ENCODE measurements at regions not wholly inside any gene's neighbourhood (a gene's known extent, or its start where the extent isn't known, plus 50 kb on each side); places are given as distances from the start of the nearest gene placed in this dataset.
"Not testable (repeated sequence)": the region's sequence is repeated elsewhere in the genome, so short reads cannot be mapped to it uniquely, and the experiment has no call there.

DNA sequence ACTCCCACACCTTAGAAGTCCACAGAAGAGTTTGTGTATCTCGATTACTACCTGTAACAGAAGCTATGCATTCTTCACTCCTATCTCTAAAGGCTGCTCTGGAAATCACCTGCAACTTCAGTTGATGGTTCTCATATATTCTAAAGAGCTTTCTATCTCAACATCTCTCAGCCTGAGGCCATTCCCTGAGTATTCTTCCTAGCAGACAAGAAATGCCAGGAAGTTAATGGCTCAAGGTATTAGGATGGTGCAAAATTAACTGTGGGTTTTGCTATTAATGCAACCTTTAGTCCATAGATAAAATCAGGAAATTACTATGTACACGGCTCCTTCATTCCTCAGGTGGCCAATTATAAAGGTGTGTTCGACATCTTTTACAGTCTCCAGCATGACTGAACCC lies 290.1 kb downstream of the ZNF716 start:
- not testable (repeated sequence) for DNase-seq

DNA sequence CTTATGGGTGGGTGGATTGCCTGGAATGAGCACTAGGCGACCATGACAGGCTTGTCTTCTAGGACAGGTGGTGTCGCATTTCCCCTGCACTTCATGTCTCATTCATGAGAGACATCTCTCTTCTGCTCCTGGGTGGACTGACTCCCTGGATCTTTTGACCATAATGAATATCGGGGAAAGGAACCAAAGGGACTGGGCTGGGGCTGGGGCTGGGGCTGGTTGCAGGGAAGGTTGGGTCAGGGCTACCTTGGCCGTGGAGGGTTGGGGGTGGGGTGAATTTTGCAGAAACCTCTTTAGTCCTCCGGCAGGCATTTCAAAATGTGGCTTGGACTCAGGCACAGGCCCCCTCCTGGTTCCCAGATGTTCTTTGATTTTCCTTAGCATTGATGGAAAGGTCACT lies 319.2 kb downstream of the ZNF716 start:
- no peak for DNase-seq

DNA sequence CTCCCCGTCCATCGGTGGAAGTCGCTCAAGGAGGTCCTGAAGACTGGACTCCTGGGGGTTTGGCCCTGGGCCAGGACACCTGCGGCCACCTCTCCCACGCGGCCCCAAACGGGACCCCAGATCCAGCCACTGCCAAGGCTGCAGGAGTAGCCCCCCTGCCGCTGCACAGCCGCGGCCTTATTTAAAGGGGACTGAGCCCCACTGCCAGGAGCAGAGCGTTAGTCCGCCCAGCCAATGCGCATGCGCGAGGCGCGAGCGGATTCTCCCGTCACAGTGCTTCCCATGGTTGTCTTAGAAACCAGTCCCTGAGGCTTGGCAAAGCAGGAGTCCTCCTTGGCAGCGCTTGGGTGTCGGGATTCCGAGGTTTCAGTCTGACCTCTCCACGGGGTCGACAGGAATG lies 320.0 kb downstream of the ZNF716 start:
- no peak for DNase-seq

DNA sequence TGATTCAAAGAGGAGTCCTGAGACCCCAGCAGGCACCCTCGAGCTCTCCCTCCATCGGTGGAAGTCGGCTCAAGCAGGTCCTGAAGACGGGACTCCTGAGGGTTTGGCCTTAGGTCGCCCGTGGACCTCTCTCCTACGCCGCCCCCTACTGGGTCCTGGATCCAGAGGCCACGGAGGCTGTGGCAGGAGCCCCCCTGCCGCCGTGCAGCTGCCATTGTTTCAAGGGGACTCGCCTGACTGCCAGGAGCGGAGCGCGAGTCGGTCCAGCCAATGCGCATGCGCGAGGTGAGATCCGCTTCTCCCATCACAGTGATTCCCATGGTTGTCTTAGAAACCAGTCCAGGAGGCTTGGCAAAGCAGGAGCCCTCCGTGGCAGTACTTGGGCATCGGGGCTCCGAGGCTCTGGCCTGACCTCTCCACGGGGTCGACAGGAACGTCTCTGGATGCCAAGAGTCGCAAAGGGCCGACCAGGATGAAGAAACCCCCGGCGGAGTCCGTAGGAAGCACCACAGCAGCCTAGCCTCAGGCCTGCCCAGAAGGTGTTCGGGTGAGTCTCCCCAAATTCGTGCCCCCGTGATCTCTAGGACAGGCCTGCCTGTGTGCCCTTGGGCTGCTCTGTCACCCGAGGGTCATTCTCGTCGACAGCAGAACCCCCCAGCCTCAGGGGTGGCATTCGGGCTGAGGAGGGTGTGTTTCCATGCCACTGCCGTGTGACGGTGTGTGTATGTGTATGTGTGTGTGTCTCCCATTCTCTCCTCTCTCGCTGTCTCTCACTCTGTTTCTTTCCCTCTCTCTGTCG lies 322.3 kb downstream of the ZNF716 start:
- no peak for DNase-seq

DNA sequence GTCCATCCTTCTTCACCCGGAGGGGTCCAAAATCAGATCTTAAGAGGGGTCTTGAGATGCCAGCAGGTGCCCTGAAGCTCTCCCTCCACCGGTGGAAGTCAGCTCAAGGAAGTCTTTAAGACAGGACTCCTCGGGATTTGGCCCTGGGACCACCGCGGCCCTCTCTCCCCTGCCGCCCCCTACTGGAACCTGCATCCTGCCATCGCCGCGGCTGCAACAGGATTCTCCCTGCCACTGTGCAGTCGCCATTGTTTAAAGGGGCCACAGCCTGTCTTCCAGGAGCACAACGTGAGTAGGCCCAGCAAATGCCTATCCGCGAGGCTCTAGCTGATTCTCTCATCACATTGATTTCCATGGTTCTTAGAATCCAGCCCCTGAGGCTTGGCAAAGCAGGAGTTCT lies 324.3 kb downstream of the ZNF716 start:
- no peak for DNase-seq

DNA sequence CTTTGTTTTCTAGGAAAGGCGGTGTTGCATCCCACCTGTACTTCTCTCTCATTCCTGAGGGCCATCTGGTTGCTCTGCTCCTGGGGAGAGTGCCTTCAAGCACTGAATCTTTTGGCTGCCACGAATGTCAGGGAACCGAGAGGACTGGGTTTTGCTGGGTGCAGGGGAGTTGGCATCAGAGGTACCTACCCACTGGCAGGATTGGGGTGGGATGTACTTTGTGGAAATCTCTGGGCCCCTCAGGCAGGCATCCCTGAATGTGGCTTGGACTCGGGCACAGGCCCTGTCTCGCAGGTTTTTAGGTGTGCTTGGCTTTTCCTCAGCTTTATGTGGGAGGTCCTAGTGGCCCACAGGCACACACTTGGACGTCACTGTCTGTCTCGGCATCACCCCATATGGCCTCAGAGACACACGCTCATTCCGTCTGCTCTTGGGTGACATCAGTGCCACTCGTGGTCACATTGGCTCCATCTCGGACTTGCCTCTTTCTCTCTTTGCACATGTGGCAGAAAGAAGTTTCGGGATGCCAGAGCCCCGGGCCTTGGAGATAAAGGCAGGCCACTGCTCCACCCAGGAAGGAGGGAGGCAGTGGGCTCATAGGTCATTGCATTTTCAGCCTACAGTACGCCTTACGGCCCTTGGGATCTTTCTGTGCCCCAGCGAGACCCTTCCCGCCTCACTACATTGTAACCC lies 325.6 kb downstream of the ZNF716 start:
- no peak for DNase-seq

DNA sequence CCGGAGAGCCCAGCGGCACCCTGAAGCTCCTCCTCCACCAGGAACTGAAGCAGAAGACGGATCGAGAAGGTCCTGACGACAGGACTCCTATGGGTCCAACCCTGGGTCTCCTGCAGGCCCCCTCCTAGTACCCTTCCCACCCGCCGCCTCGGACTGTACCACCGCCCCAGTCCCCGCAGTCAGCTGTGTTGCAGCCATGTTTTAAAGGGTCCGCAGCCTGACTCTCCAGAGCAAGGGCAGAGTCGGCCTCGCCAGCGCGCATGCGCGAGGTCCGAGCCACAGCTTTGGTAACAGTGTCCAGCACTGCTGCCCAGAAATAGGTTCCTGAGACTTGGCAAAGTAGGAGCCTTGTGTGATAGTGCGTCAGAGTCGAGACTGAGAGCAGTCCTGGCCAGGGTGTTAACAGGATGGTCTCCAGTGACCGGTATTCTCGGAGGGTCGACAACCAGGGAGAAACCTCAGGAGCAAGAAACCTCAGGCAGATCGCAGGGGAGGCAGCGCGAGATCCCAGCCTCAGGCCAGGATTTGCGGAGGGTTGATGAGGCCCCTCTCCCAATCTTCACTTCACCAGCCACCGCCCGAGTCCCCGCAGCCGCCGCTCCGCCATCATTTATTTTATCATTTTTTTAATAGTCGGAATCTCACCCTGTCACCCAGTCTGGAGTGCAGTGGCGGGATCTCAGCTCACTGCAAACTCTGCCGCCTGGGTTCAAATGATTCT lies 326.3 kb downstream of the ZNF716 start:
- DNase-seq, result not testable (repeated sequence)

DNA sequence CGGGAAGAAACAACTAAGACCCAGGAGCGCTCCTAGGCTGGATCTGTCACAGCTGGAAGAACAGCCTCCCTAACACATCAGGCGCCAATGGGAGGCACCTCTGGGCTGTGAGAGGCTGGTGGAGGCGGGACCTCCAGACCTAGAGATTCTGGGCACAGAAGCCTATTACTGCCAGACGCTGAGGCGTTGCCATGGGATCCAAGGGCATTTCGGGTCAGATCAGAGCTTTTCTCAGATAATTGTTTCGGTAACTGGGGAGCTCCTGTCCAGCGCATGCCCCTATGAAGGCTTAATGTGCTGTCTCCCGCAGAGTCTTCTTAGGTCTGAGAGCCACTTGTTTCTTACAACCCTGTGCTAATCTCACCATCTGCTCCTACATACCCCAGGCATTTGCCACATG lies 339.2 kb downstream of the ZNF716 start:
- DNase-seq, result no peak

DNA sequence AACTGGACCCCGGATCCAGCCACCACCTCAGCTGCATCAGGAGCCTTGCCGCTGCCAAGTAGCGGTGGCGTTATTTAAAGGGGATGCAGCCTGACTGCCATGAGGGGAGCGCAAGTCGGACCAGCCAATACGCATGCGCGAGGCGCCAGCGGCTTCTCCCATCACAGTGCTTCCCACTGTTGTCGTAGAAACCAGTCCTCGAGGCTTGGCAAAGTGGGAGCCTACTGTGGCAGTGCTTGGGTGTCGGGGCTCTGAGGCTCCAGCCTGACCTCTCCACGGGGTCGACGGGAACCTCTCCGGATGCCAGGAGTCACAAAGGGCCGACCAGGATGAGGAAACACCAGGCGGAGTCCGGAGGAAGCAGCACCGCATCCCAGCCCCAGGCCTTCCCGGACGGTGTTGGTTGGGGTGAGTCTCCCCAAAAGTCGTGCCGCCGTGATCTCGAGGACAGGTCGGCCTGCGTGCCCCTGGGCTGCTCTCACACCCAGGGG lies 369.6 kb downstream of the ZNF716 start:
- no peak for DNase-seq

DNA sequence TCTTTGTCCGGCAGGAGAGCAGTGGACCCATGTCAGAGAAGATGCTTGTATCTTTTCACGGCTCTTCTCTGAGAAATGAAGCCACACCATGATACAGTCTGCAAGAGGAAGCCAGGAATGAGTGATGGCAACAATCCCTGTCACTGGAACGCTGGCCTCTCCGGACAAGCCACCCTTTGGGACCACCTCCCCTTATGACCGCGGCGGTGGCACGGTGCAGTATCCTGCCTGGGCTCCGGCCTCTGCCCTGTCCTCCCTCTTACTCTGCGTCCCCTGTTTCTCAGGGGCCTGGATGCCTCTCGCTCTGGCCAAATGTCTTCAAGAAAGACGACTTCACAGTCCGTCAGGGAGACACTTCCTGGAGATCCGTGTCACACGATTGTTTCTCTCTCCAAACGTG lies 370.5 kb downstream of the ZNF716 start:
- no peak for DNase-seq

DNA sequence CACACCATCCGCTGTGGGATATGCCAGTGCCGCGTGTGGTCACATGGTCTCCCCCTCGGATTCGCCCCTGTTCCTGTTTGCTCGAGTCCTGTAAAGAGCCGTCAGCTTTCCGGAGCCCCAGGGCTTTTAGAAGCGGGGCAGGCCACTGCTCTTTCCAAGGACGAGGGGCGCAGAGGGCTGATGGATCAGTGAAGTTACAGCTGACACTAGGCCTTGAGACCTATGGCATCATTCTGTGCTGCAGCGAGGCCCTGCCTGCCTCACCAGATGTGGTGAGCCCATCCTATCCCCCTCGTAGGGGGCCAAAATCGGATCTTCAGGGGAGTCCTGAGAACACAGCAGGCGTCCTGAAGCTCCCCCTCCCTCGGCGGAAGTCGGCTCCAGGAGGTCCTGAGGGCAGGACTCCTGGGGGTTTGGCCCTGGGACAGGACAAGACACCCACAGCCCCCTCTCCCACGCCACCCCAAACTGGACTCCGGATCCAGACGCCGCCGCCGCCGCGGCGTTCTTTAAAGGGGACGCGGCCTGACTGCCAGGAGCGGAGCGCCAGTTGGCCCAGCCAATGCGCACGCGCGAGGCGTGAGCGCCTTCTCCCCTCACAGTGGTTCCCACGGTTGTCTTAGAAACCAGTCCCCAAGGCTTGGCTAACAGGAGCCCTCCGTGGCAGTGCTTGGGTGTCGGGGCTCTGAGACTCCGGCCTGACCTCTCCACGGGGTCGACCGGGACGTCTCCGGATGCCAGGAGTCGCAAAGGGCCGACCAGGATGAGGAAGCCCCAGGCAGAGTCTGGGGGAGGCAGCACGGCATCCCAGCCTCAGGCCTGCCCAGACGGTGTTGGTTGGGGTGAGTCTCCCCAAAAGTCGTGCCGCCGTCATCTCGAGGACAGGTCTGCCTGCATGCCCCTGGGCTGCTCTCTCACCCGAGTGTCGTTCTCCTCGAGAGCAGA lies 371.7 kb downstream of the ZNF716 start:
- no peak for DNase-seq

DNA sequence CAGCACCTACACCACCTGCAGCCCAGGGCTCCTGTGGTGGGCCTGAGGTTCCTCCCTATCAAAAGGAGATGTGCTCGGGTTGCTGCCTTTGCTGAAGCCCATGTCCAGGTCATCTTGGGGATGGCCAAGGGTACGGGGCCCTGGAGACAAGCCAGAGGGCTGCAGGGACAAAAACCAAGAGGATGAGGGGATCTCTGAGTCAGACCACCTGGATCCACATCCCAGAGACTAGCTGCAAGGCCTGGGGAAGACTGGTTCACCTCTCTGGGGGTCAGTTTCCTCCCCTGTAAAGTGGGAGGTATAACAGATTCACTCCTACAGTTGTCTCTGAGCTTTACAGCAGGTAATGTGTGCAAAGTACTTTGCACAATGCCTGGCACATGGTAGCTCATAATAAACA lies 376.6 kb downstream of the ZNF716 start:
- not testable (repeated sequence) for DNase-seq

DNA sequence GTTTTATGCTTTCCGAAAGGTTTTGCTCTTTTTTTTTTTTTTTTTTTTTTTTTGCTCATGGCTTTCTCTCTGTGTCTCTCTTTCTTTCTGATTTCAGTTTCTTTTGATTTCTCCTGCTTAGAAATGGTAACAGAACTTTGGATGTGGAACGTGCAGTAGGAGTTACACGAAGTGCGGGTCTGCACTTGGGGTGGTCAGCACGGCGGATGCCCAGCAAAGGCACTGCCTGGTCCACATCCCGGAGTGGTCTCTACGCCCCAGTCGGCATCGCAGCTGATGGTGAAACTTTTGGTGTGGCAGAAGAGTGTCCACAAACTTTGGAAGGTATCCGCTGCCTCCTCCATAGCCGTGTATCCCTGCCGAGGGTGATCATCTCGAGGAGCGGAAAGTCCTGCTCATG lies 385.2 kb downstream of the ZNF716 start:
- not testable (repeated sequence) for DNase-seq

DNA sequence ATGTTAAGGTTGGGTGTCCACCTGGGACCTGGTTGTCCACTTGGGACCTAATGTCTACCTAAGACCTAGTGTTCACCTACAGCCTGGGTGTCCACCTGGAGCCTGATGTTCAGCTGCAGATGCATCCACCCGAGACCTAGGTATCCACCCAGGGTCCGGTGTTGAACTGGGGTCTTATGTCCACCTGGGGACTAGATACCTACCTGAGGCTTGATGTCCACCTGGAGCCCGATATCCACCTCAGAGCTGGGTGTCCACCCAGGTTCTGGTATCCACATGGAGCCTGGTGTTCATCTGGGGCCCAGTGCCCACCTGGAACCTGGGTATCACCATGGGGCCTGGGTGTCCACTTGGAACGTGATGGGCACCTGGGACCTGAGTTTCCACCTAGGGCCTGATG lies 389.2 kb downstream of the ZNF716 start:
- not testable (repeated sequence) for DNase-seq

DNA sequence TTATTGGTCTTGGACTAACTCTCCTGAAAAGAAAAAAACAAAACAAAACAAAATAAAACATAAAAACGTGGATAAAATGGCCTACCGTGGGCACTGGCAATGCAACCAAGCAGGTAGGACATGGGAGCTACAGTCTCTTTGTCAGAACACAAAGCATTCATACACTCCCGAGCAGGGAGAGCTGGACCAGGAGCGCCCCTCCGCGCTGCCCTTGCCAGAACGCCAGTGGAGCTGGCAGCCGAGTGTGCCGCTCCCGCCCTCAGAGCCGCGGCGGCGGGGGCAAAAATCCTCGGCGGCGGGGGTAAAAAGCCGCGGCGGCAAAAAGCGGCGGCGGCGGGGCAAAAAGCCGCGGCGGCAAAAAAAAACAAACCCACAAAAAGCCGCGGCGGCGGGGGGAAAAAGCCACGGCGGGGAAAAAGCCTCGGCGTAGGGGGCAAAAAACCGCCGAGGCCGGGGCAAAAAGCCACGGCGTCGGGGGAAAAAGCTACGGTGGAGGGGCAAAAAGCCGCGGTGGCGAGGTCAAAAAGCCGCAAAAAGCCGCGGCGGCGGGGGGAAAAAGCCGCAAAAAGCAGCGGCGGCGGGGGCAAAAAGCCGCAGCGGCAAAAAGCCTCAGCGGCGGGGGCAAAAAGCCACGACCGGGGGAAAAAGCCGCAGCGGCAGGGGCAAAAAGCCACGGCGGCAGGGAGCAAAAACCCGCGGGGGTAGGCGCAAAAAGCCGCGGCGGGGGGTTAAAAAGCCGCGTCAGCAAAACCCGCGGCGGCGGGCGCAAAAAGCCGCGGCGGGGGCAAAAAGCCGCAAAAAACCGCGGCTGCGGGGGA lies 418.1 kb downstream of the ZNF716 start:
- no peak for DNase-seq

DNA sequence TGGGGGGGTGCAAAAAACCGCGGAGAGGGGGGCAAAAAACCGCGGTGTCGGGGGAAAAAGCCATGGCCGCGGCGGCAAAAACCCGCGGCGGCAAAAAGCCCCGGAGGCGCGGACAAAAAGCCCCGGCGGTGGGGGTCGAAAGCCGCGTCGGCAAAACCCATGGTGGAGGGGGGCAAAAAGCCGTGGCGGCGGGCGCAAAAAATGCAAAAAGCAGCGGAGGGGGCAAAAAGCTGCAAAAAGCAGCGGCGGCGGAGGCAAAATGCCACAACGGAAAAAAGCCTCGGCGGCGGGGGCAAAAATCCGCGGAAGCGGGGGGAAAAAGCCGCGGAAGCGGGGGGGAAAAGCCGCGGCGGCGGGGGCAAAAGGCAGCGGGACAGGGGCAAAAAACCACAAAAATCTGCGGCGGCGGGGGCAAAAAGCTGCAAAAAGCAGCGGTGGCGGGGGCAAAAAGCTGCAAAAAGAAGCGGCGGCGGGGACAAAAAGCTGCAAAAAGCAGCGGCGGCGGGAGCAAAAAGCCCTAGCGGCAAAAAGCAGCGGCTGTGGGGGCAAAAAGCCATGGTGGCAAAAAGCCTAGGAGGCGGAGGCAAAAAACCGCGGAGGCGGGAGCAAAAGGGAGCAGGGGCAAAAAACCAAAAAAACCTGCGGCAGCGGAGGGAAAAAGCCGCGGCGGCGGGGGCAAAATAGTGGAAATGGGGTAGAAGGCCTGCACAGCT lies 418.9 kb downstream of the ZNF716 start:
- peak; percentile 6 for DNase-seq

Measured in left hindlimb (tissue), 1 donor.